Neural cell (in vitro differentiated cells): ENCODE measurements at regions not wholly inside any gene's neighbourhood (a gene's known extent, or its start where the extent isn't known, plus 50 kb on each side); places are given as distances from the start of the nearest gene placed in this dataset.

Experiments used
- CTCF ChIP-seq: fragments of 450-650 bp; IDR thresholded peaks from 2 replicates; pipeline ENCODE4 v1.5.1; 2014; ENCODE audit warnings: antibody characterized with exemption, mild to moderate bottlenecking, moderate library complexity; ENCODE audit not compliant: poor library complexity, severe bottlenecking
- EP300 ChIP-seq: fragments of 450-650 bp; conservative IDR thresholded peaks from 2 replicates; pipeline ENCODE4 v1.6.1; 2014; ENCODE audit warnings: antibody characterized with exemption, mild to moderate bottlenecking, moderate library complexity; ENCODE audit not compliant: poor library complexity, severe bottlenecking
- EZH2 ChIP-seq: fragments of 200-600, 300-800 bp; shearing (Covaris generic), sonication (generic); IDR thresholded peaks from 2 replicates; pipeline ENCODE4 v1.6.1; 2014; ENCODE audit warnings: antibody characterized with exemption, low read length, borderline replicate concordance, mild to moderate bottlenecking; ENCODE audit not compliant: insufficient read depth, poor library complexity, severe bottlenecking
- POLR2AphosphoS5 ChIP-seq: IDR thresholded peaks from 2 replicates; pipeline ENCODE4 v1.6.1; 2012
- RAD21 ChIP-seq: fragments of 450-650 bp; conservative IDR thresholded peaks from 2 replicates; pipeline ENCODE4 v1.6.1; 2014; ENCODE audit warnings: antibody characterized with exemption, mild to moderate bottlenecking, moderate library complexity
- REST ChIP-seq: IDR thresholded peaks from 2 replicates; pipeline ENCODE4 v1.6.1; 2012; ENCODE audit warnings: borderline replicate concordance
- TAF1 ChIP-seq: IDR thresholded peaks from 2 replicates; pipeline ENCODE4 v1.6.1; 2012; ENCODE audit warnings: low read depth

GRCh38 chr1:222891578-222891977 lies 76.7 kb downstream of the DISP1 start:
- TF ChIP-seq EP300 (no peak), CTCF (no peak), POLR2AphosphoS5 (no peak), EZH2 (no peak), TAF1 (no peak), RAD21 (no peak), REST (no peak)
